Psoas muscle (tissue), 7 donors: ENCODE measurements at regions not wholly inside any gene's neighbourhood (a gene's known extent, or its start where the extent isn't known, plus 50 kb on each side); places are given as distances from the start of the nearest gene placed in this dataset.
A peak's percentile ranks its signal among the peaks of the same experiment; 100 is the strongest.

ENCODE experiments used
- ATAC-seq, 4 donors: fragments of 200-7000 bp; cut with Tn5 transposase; one replicate each; pipeline ENCODE4 v1.9.1; 2020; ENCODE audit warnings: moderate library complexity in 3 of 4, mild to moderate bottlenecking in 2 of 4
- DNase-seq, 2 donors: peaks; one replicate each; pipeline ENCODE4 v3.0.0-alpha.2; 2020
- H3K27ac ChIP-seq: fragments of 200-600 bp; one replicate; pipeline ENCODE4 v1.8.0; 2022
- H3K27me3 ChIP-seq, 3 donors: fragments of 200-600 bp in 1 of 3; one replicate each; pipeline versions ENCODE4 v1.6.1 to v1.8.0; 2013 to 2022; ENCODE audit warnings: low read length in 2 of 3, mild to moderate bottlenecking in 2 of 3, moderate library complexity in 1 of 3; ENCODE audit not compliant: insufficient read depth in 3 of 3
- H3K36me3 ChIP-seq, 2 donors: fragments of 200-600 bp in 1 of 2; one replicate each; pipeline versions ENCODE4 v1.6.1 to v1.8.0; 2013 to 2022; ENCODE audit warnings: low read depth in 1 of 2, mild to moderate bottlenecking in 1 of 2, moderate library complexity in 1 of 2; ENCODE audit not compliant: insufficient read depth in 1 of 2
- H3K4me1 ChIP-seq: fragments of 200-600 bp; one replicate; pipeline ENCODE4 v1.8.0; 2022
- H3K4me3 ChIP-seq: fragments of 200-600 bp; one replicate; pipeline ENCODE4 v1.8.0; 2022; ENCODE audit warnings: mild to moderate bottlenecking
- H3K9me3 ChIP-seq: fragments of 200-600 bp; one replicate; pipeline ENCODE4 v1.8.0; 2022
- WGBS, 3 donors: extraction: QIAGEN DNeasy Blood & Tissue Kit; methylation state at CpG; one replicate each; pipeline versions ENCODE4 v1.1.6 to v1.1.7; 2013; 5-methylcytosine and 5-hydroxymethylcytosine counted together
- intact Hi-C, 2 donors: fragments of 100-400 bp; cut with DNase I; formaldehyde crosslinking; loops; one replicate each; pipeline versions ENCODE4 v1.11.0 to v1.14.2; 2022
- TF ChIP-seq, protein P1 (sequence below): fragments of 200-600 bp; IDR thresholded peaks from one replicate; pipeline ENCODE4 v1.8.0; 2022; ENCODE audit warnings: antibody characterized with exemption
- donor health status: healthy with polysubstance abuse.
- donor health status: DM: no; HTN: no; CAD: no; lungs with moderate emphysema.
- donor health status: Bipolar disorder and iron deficiency.
- donor health status: healthy.
- donor health status: DM: yes; HTN: yes; CAD: no.
- donor health status: DM: no; HTN: no; CAD: no.
- donor health status: DM: yes; HTN: yes; CAD: no.

DNA sequence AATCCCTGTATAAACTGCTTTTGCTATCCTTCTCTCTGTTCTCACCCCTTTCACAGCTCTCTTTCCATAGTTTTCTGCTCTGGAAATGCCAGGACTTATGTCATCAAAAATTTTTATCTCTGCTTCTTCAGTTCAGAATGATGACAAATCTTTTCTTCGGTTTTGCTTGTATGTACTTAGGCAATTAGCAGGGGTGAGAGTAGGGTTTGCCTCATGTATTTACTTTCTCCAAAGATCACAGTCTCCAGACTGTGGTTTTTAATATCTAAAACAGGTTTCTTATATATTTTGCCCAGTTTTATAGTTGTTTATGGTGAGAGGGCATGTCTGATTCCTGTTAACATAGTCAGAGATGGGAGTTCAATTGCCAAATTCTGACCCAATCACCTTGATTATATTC is 235.4 kb upstream of the LYPLAL1 start:
- Histone ChIP-seq H3K4me1 (no peaks in the 10 kb centered on the region), H3K9me3 (no peaks in the 10 kb centered on the region), H3K27ac (no peak overlapping the region), H3K27me3 (no peaks in the 10 kb centered on the region), H3K36me3 (no peaks in the 10 kb centered on the region), H3K4me3 (no peak overlapping the region)
- 0 to 82% (median 0%) methylated on average over 1 of the region's 1 CpG for WGBS, 3 donors
- ATAC-seq (no peak), DNase-seq (no peak)
- intact Hi-C loops, result no loop called here
- TF ChIP-seq, protein P1, sequence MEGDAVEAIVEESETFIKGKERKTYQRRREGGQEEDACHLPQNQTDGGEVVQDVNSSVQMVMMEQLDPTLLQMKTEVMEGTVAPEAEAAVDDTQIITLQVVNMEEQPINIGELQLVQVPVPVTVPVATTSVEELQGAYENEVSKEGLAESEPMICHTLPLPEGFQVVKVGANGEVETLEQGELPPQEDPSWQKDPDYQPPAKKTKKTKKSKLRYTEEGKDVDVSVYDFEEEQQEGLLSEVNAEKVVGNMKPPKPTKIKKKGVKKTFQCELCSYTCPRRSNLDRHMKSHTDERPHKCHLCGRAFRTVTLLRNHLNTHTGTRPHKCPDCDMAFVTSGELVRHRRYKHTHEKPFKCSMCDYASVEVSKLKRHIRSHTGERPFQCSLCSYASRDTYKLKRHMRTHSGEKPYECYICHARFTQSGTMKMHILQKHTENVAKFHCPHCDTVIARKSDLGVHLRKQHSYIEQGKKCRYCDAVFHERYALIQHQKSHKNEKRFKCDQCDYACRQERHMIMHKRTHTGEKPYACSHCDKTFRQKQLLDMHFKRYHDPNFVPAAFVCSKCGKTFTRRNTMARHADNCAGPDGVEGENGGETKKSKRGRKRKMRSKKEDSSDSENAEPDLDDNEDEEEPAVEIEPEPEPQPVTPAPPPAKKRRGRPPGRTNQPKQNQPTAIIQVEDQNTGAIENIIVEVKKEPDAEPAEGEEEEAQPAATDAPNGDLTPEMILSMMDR, result no peak

DNA sequence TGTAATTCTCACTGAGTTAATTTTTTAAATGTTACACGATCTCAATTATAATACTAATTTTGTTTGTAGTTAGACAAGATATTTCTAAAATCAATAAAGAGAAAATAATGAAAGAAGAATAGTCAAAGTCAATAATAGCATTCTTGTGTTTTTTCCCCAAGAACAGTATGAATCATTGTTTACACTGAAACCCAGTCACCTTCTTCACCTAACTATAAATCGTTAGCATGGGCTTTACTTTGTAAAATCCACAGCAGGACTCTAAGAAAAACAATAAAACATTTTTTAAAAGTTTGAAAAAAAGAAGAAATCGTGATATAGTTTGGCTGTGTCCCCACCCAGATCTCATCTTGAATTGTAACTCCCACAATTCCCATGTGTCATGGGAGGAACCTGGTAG is 234.6 kb upstream of the LYPLAL1 start:
- DNase-seq (no peak), ATAC-seq (no peak)
- WGBS, 3 donors, result 81 to 86% (median 82%) methylated on average over 3 of the region's 3 CpGs
- no peak overlapping the region for H3K27ac ChIP-seq
- TF ChIP-seq, protein P1, result no peak
- H3K9me3 ChIP-seq, result no peaks in the 10 kb centered on the region
- no peak overlapping the region for H3K4me3 ChIP-seq
- no peaks in the 10 kb centered on the region for H3K27me3 ChIP-seq
- no peaks in the 10 kb centered on the region for H3K4me1 ChIP-seq
- intact Hi-C loops, result no loop called here
- H3K36me3 ChIP-seq, result no peaks in the 10 kb centered on the region

DNA sequence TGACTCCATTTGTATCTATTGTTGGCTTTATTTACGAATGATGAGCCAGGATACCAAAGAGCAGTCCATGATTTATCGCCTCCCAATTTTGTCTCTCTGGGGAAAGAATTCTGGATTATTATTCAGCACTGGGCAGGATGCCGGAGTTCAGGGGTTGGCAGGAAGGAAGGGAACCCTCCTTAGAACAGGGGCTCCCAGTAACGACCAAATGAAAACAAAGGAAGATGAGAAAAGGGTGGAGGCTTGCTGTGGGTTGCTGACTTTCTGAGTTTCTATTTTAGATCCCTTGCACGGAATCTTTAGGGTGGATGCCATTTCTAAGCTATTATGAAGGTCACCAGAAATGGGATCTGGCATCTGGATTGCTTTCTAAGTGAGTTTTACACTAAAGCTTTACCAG is 231.2 kb upstream of the LYPLAL1 start:
- intact Hi-C loops, result no loop called here
- 10 to 23% (median 15%) methylated on average over 5 of the region's 5 CpGs for WGBS, 3 donors
- ATAC-seq, result no peak

DNA sequence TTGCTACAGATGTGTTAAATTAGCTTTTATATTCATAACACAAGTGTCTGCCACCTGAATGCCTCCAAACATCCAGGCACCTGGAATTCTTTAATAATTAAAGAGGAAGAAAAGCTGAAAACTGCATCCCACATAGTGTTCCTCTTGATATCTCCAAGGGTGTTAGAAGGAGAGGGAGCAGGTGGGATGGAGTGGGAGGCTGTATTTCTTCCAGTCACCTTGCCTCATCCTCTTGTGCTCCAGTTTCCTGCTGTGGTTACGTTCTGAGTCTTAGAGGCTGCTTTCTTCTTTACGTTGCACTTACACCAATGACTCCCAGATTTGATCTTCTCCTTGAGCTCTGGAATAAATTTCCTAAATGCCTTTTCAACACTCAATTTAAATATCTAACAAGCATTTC is 230.3 kb upstream of the LYPLAL1 start:
- Histone ChIP-seq H3K36me3 (no peaks in the 10 kb centered on the region), H3K9me3 (no peaks in the 10 kb centered on the region), H3K4me3 (no peak overlapping the region), H3K27ac (no peak overlapping the region), H3K4me1 (no peaks in the 10 kb centered on the region), H3K27me3 (no peaks in the 10 kb centered on the region)
- WGBS, 3 donors, result 87 to 98% (median 98%) methylated on average over 2 of the region's 2 CpGs
- ATAC-seq, result no peak
- TF ChIP-seq, protein P1, result no peak
- DNase-seq, result no peak
- intact Hi-C loops, result no loop called here

More for the DNA sequence above, 231.2 kb upstream of the LYPLAL1 start:
- H3K27ac ChIP-seq, result no peak overlapping the region
- DNase-seq, result peak in 1 of 2 donors; percentile 9
- H3K9me3 ChIP-seq, result no peaks in the 10 kb centered on the region
- no peak overlapping the region for H3K4me3 ChIP-seq
- no peaks in the 10 kb centered on the region for H3K4me1 ChIP-seq
- H3K27me3 ChIP-seq, result no peaks in the 10 kb centered on the region
- H3K36me3 ChIP-seq, result no peaks in the 10 kb centered on the region
- TF ChIP-seq, protein P1, result no peak

DNA sequence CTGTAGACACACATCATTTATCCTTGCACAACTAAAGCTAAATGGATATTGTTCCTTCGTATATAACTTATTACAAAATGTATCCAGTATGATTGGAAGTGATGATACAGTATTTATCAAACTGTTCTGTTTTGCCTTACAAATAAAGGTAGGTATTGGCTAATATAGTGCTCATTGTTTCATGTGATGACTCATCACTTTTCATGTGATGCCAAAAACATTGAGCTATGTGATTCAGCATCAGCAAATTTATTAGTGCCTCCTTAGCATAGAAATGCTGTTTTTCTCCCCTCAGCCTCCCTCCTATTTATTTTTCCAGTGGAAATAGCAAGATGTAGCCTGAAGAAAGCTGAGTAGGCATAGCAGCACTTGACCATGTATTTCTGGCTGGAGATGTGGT is 228.6 kb upstream of the LYPLAL1 start:
- no peak for DNase-seq
- TF ChIP-seq, protein P1, result no peak
- no peak for ATAC-seq
- Histone ChIP-seq H3K4me3 (no peak overlapping the region), H3K27ac (no peak overlapping the region), H3K9me3 (no peaks in the 10 kb centered on the region), H3K27me3 (no peaks in the 10 kb centered on the region), H3K36me3 (no peaks in the 10 kb centered on the region), H3K4me1 (no peaks in the 10 kb centered on the region)
- intact Hi-C loops, result no loop called here
- 95 to 98% (median 98%) methylated on average over 1 of the region's 1 CpG for whole genome bisulfite sequencing, 3 donors
